Sigmoid colon (tissue), 6 donors: ENCODE measurements at regions not wholly inside any gene's neighbourhood (a gene's known extent, or its start where the extent isn't known, plus 50 kb on each side); places are given as distances from the start of the nearest gene placed in this dataset.

Experiments used
- DNase-seq: peaks from one replicate; pipeline ENCODE4 v3.0.0-alpha.2; 2019
- H3K27ac ChIP-seq, 4 donors: fragments of 200-600 bp; sonication (generic); one replicate each; pipeline ENCODE4 v1.5.1; 2016 to 2019; ENCODE audit warnings: mild to moderate bottlenecking in 1 of 4
- H3K27me3 ChIP-seq, 3 donors: fragments of 200-600 bp; sonication (generic); one replicate each; pipeline ENCODE4 v1.5.1; 2019; ENCODE audit warnings: mild to moderate bottlenecking in 1 of 3
- H3K36me3 ChIP-seq, 4 donors: fragments of 200-600 bp; sonication (generic); one replicate each; pipeline ENCODE4 v1.5.1; 2016 to 2019
- H3K4me1 ChIP-seq, 4 donors: fragments of 200-600 bp; sonication (generic); one replicate each; pipeline ENCODE4 v1.5.1; 2017 to 2019
- H3K4me3 ChIP-seq, 4 donors: fragments of 200-600 bp; sonication (generic); one replicate each; pipeline ENCODE4 v1.5.1; 2017 to 2019; ENCODE audit warnings: mild to moderate bottlenecking in 2 of 4, moderate library complexity in 1 of 4
- H3K9me3 ChIP-seq, 4 donors: fragments of 200-600 bp in 3 of 4; sonication (generic) in 3 of 4; one replicate each; pipeline versions ENCODE4 v1.5.1 to v1.6.1; 2013 to 2019
- EP300 ChIP-seq, 4 donors: sonication (generic); formaldehyde crosslinking; IDR thresholded peaks; one replicate each; pipeline ENCODE4 v1.6.1; 2017; ENCODE audit warnings: antibody characterized with exemption in 4 of 4
- POLR2A ChIP-seq, 2 donors: fragments of 450-650 bp; IDR thresholded peaks; one replicate each; pipeline ENCODE4 v1.6.1; 2016; ENCODE audit warnings: antibody characterized with exemption in 2 of 2, mild to moderate bottlenecking in 2 of 2, moderate library complexity in 2 of 2
- POLR2AphosphoS5 ChIP-seq, 4 donors: sonication (generic); formaldehyde crosslinking; IDR thresholded peaks; one replicate each; pipeline ENCODE4 v1.6.1; 2017; ENCODE audit warnings: antibody characterized with exemption in 4 of 4
- WGBS, 2 donors: extraction: QIAGEN DNeasy Blood & Tissue Kit; methylation state at CpG; one replicate each; pipeline ENCODE4 v1.1.7; 2013; 5-methylcytosine and 5-hydroxymethylcytosine counted together
- intact Hi-C: fragments of 100-400 bp; cut with DNase I; formaldehyde crosslinking; loops from one replicate; pipeline ENCODE4 v1.15.1; 2023
- TF ChIP-seq, protein P1 (sequence below), 4 experiments: fragments of 450-650 bp in 3 of 4; fragments of 200-600 bp in 1 of 4; IDR thresholded peaks; one replicate each; pipeline ENCODE4 v1.5.1; 2016 to 2019; ENCODE audit warnings: antibody characterized with exemption in 4 of 4, mild to moderate bottlenecking in 3 of 4, moderate library complexity in 2 of 4
- donor health status: healthy with polysubstance abuse.
- donor health status: healthy.

DNA sequence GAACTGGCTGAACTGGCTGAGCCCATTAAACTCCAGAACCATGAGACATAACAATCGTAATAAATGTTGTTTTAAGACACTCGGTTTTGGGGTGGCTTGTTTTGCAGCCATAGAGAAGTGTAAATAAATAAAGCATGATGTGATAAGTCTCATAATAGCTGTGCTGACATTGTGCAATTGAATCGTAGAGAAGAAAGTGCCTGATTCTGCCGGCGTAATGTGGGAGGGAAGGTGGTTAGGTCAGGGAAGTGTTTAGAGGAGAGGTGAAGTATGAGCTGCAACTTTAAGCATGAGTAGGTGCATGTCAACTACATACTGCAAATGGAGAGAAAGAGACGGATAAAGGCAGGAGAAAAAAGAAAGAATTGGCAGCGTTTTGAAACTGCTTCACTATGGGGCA is 217.1 kb downstream of the BLID start:
- H3K36me3 ChIP-seq: no peaks in the 10 kb centered on the region
- H3K9me3 ChIP-seq: no peaks in the 10 kb centered on the region
- intact Hi-C loops: no loop called here
- no peak for DNase-seq
- no peak for TF ChIP-seq POLR2AphosphoS5 (IDR thresholded peaks at IDR 0.05)
- 42 to 65% methylated on average over 7 of the region's 7 CpGs for WGBS, 2 donors
- no peak overlapping the region for H3K4me3 ChIP-seq
- H3K27ac ChIP-seq: no peak overlapping the region
- no peaks in the 10 kb centered on the region for H3K27me3 ChIP-seq
- H3K4me1 ChIP-seq: no peaks in the 10 kb centered on the region

DNA sequence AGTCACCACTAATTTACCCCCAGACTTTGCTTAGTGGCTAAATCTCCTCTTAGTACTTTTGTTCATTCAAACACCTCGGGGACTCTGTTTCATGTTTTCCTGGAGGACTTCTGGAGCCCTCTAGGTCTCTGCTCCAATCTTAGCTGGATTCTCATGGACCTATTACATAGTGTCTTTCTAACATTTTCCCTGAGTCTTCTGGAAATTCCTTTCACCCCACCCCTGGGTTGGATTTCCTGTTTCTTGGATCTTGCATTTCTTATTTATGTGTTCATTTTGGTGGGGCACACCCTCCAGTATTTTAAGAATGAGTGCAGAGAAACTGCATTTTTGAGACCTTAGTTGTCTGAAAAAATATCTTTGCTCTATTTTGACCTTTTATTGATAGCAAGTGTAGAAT is 220.1 kb downstream of the BLID start:
- 76 to 84% methylated on average over 1 of the region's 1 CpG for WGBS, 2 donors
- intact Hi-C loops: no loop called here

DNA sequence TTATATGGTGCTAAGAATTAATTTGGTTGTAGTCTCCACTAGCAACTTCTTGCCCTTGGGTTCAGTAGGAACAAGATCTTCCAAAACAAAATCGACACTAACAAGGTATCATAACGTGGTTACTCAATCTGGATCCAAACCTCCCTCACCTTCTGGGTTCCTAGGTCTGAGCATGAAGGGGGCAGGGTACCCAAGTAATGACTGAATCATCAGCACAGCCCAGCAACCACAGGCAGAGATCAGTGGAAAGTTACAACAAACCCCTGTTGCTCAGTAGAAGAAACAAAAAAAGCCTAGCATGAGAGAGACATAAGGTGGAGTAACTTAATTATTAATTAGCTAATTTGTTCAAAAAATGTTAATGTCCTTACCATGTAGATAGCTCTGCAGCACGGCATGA is 221.4 kb downstream of the BLID start:
- Histone ChIP-seq H3K27ac (no peak overlapping the region), H3K27me3 (no peaks in the 10 kb centered on the region), H3K4me1 (peaks cover 0 to 13% (median 9%) of the 10 kb centered on the region in 4 donors), H3K4me3 (no peak overlapping the region), H3K36me3 (no peaks in the 10 kb centered on the region), H3K9me3 (no peaks in the 10 kb centered on the region)
- intact Hi-C loops: no loop called here
- DNase-seq: no peak
- WGBS, 2 donors: 67 to 88% methylated on average over 3 of the region's 3 CpGs
- TF ChIP-seq POLR2A (IDR thresholded peaks at IDR 0.05) (no peak), POLR2AphosphoS5 (IDR thresholded peaks at IDR 0.05) (no peak), EP300 (IDR thresholded peaks at IDR 0.05) (no peak)
- TF ChIP-seq, protein P1, sequence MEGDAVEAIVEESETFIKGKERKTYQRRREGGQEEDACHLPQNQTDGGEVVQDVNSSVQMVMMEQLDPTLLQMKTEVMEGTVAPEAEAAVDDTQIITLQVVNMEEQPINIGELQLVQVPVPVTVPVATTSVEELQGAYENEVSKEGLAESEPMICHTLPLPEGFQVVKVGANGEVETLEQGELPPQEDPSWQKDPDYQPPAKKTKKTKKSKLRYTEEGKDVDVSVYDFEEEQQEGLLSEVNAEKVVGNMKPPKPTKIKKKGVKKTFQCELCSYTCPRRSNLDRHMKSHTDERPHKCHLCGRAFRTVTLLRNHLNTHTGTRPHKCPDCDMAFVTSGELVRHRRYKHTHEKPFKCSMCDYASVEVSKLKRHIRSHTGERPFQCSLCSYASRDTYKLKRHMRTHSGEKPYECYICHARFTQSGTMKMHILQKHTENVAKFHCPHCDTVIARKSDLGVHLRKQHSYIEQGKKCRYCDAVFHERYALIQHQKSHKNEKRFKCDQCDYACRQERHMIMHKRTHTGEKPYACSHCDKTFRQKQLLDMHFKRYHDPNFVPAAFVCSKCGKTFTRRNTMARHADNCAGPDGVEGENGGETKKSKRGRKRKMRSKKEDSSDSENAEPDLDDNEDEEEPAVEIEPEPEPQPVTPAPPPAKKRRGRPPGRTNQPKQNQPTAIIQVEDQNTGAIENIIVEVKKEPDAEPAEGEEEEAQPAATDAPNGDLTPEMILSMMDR (IDR thresholded peaks at IDR 0.05): no peak

More for the DNA sequence above, 220.1 kb downstream of the BLID start:
- no peak overlapping the region for H3K27ac ChIP-seq
- H3K4me3 ChIP-seq: no peak overlapping the region
- TF ChIP-seq EP300 (IDR thresholded peaks at IDR 0.05) (no peak), POLR2AphosphoS5 (IDR thresholded peaks at IDR 0.05) (no peak), POLR2A (IDR thresholded peaks at IDR 0.05) (no peak)
- TF ChIP-seq, protein P1 (IDR thresholded peaks at IDR 0.05): no peak
- H3K36me3 ChIP-seq: no peaks in the 10 kb centered on the region
- H3K27me3 ChIP-seq: no peaks in the 10 kb centered on the region
- H3K9me3 ChIP-seq: no peaks in the 10 kb centered on the region
- peaks cover 0 to 6% (median 1%) of the 10 kb centered on the region in 4 donors for H3K4me1 ChIP-seq
- DNase-seq: no peak

DNA sequence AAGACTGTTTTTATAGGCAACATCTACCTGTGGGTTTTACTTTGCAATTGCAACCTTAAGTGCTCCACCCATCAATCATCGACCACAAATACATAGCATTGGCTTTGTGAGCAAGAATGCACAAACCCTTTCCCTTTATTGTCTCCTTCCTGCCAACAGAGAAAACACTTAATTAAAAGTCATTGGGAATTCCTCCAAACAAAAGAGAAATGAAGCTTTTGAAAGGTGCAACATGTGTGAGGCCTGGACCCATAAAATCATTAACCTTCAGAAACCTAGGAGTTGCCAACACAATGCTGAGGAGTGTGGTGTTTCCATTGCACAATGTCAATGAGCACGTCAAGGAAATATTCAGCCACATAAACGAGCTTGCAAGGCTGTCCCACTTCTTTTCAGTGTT is 223.2 kb downstream of the BLID start:
- peaks cover 0 to 13% (median 9%) of the 10 kb centered on the region in 4 donors for H3K4me1 ChIP-seq
- DNase-seq: no peak
- intact Hi-C loops: no loop called here
- H3K27me3 ChIP-seq: no peaks in the 10 kb centered on the region
- 33 to 69% methylated on average over 3 of the region's 3 CpGs for WGBS, 2 donors
- no peak overlapping the region for H3K27ac ChIP-seq
- H3K9me3 ChIP-seq: no peaks in the 10 kb centered on the region
- TF ChIP-seq EP300 (IDR thresholded peaks at IDR 0.05) (no peak), POLR2AphosphoS5 (IDR thresholded peaks at IDR 0.05) (no peak), POLR2A (IDR thresholded peaks at IDR 0.05) (no peak)
- TF ChIP-seq, protein P1 (IDR thresholded peaks at IDR 0.05): no peak
- no peak overlapping the region for H3K4me3 ChIP-seq
- H3K36me3 ChIP-seq: no peaks in the 10 kb centered on the region

DNA sequence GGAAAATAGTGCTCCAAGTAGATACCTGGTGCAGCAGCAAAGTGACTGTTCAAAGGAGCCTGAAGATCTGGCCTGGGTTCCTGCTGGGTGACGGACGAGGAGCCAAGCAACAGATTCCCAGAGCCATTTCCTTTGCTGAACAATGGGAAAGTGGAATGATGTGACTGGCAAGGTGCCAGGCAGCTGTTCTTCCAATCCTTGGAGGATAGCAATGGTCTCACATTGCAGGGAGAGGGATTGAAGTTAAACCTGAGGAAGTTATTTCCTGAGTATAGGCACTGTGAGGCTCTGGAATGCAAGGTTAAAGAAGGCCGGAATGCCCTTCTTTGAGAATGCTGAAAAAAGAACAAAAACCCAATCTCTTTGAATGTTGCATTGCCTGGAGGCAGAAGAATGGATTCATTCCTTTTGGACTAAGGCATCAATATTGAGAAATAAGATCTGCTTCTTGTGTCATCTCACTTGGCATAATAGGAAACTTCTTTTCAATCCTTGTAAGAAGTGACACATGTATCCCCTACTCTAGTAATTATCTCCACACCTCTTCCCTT is 223.8 kb downstream of the BLID start:
- H3K4me3 ChIP-seq: no peak overlapping the region
- H3K27ac ChIP-seq: no peak overlapping the region
- H3K9me3 ChIP-seq: no peaks in the 10 kb centered on the region
- no peak for DNase-seq
- 74 to 77% methylated on average over 3 of the region's 3 CpGs for WGBS, 2 donors
- H3K27me3 ChIP-seq: no peaks in the 10 kb centered on the region
- H3K4me1 ChIP-seq: peaks cover 0 to 13% (median 9%) of the 10 kb centered on the region in 4 donors
- intact Hi-C loops: no loop called here
- H3K36me3 ChIP-seq: no peaks in the 10 kb centered on the region
- TF ChIP-seq, protein P1 (IDR thresholded peaks at IDR 0.05): no peak
- TF ChIP-seq EP300 (IDR thresholded peaks at IDR 0.05): no peak
- TF ChIP-seq POLR2AphosphoS5 (IDR thresholded peaks at IDR 0.05): no peak
- no peak for TF ChIP-seq POLR2A (IDR thresholded peaks at IDR 0.05)
